Psoas muscle (tissue), 7 donors: ENCODE measurements at regions not wholly inside any gene's neighbourhood (a gene's known extent, or its start where the extent isn't known, plus 50 kb on each side); places are given as distances from the start of the nearest gene placed in this dataset.
A peak's percentile ranks its signal among the peaks of the same experiment; 100 is the strongest.

Source experiments
- ATAC-seq, 4 donors: fragments of 200-7000 bp; cut with Tn5 transposase; one replicate each; pipeline ENCODE4 v1.9.1; 2020; ENCODE audit warnings: moderate library complexity in 3 of 4, mild to moderate bottlenecking in 2 of 4
- DNase-seq, 2 donors: peaks; one replicate each; pipeline ENCODE4 v3.0.0-alpha.2; 2020
- H3K27ac ChIP-seq: fragments of 200-600 bp; one replicate; pipeline ENCODE4 v1.8.0; 2022
- H3K27me3 ChIP-seq, 3 donors: fragments of 200-600 bp in 1 of 3; one replicate each; pipeline versions ENCODE4 v1.6.1 to v1.8.0; 2013 to 2022; ENCODE audit warnings: low read length in 2 of 3, mild to moderate bottlenecking in 2 of 3, moderate library complexity in 1 of 3; ENCODE audit not compliant: insufficient read depth in 3 of 3
- H3K36me3 ChIP-seq, 2 donors: fragments of 200-600 bp in 1 of 2; one replicate each; pipeline versions ENCODE4 v1.6.1 to v1.8.0; 2013 to 2022; ENCODE audit warnings: low read depth in 1 of 2, mild to moderate bottlenecking in 1 of 2, moderate library complexity in 1 of 2; ENCODE audit not compliant: insufficient read depth in 1 of 2
- H3K4me1 ChIP-seq: fragments of 200-600 bp; one replicate; pipeline ENCODE4 v1.8.0; 2022
- H3K4me3 ChIP-seq: fragments of 200-600 bp; one replicate; pipeline ENCODE4 v1.8.0; 2022; ENCODE audit warnings: mild to moderate bottlenecking
- H3K9me3 ChIP-seq: fragments of 200-600 bp; one replicate; pipeline ENCODE4 v1.8.0; 2022
- whole genome bisulfite sequencing, 3 donors: extraction: QIAGEN DNeasy Blood & Tissue Kit; methylation state at CpG; one replicate each; pipeline versions ENCODE4 v1.1.6 to v1.1.7; 2013; 5-methylcytosine and 5-hydroxymethylcytosine counted together
- intact Hi-C, 2 donors: fragments of 100-400 bp; cut with DNase I; formaldehyde crosslinking; loops; one replicate each; pipeline versions ENCODE4 v1.11.0 to v1.14.2; 2022
- TF ChIP-seq, protein P1 (sequence below): fragments of 200-600 bp; IDR thresholded peaks from one replicate; pipeline ENCODE4 v1.8.0; 2022; ENCODE audit warnings: antibody characterized with exemption
- donor health status: healthy with polysubstance abuse.
- donor health status: DM: no; HTN: no; CAD: no; lungs with moderate emphysema.
- donor health status: Bipolar disorder and iron deficiency.
- donor health status: healthy.
- donor health status: DM: yes; HTN: yes; CAD: no.
- donor health status: DM: no; HTN: no; CAD: no.
- donor health status: DM: yes; HTN: yes; CAD: no.

DNA sequence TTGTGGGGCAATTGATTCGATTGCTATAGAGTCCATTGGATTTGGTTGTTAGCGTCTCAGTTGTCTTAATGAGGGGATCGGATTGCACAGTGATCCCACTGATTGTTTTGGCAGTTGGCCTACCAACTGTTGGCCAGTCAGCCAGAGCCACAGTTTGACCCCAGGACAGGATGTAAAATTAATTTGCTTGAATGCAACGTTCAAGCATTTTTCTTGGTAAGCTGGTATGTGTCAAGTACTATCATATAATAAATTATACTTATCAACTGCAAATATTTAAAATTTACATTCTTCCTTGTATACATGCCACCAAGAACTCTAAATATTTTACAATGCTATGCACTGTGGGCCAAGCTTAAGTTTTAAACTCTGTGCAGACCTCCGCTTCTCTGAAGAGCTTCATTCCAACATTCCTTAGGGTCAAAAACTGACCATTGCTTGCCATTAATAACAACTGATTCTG is 80.4 kb upstream of the OSMR start:
- intact Hi-C loops: no loop called here
- ATAC-seq (no peak), DNase-seq (no peak)
- Histone ChIP-seq H3K4me1 (no peaks in the 10 kb centered on the region), H3K9me3 (peaks cover 7% of the 10 kb centered on the region), H3K27ac (no peak overlapping the region), H3K4me3 (no peak overlapping the region), H3K36me3 (no peaks in the 10 kb centered on the region), H3K27me3 (no peaks in the 10 kb centered on the region)
- TF ChIP-seq, protein P1, sequence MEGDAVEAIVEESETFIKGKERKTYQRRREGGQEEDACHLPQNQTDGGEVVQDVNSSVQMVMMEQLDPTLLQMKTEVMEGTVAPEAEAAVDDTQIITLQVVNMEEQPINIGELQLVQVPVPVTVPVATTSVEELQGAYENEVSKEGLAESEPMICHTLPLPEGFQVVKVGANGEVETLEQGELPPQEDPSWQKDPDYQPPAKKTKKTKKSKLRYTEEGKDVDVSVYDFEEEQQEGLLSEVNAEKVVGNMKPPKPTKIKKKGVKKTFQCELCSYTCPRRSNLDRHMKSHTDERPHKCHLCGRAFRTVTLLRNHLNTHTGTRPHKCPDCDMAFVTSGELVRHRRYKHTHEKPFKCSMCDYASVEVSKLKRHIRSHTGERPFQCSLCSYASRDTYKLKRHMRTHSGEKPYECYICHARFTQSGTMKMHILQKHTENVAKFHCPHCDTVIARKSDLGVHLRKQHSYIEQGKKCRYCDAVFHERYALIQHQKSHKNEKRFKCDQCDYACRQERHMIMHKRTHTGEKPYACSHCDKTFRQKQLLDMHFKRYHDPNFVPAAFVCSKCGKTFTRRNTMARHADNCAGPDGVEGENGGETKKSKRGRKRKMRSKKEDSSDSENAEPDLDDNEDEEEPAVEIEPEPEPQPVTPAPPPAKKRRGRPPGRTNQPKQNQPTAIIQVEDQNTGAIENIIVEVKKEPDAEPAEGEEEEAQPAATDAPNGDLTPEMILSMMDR: no peak
- 40 to 45% (median 42%) methylated on average over 5 of the region's 5 CpGs for WGBS, 3 donors

DNA sequence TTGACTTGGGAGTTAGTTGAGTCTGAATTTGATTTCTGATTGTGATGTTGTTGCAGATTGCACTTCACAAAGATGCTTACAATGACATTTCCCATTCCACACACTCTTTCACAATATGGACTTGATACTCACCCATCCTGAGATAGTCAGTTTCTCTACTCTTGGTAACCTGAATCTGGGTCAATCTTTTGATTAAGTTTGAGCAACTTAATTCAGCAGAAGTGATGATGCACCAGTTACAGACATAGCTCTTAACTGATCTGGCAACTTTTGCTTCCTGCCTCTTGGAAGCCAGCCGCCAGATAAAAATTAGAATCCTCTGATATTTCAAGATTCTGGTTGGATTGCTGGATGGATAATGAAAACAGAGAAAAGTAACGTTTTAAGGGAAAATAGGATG is 79.7 kb upstream of the OSMR start:
- Histone ChIP-seq H3K4me1 (no peaks in the 10 kb centered on the region), H3K36me3 (no peaks in the 10 kb centered on the region), H3K4me3 (no peak overlapping the region), H3K9me3 (peaks cover 7% of the 10 kb centered on the region), H3K27me3 (no peaks in the 10 kb centered on the region), H3K27ac (no peak overlapping the region)
- ATAC-seq: no peak
- intact Hi-C loops: no loop called here
- no peak for DNase-seq
- TF ChIP-seq, protein P1: no peak
- WGBS, 3 donors: 80 to 91% (median 86%) methylated on average over 2 of the region's 2 CpGs

DNA sequence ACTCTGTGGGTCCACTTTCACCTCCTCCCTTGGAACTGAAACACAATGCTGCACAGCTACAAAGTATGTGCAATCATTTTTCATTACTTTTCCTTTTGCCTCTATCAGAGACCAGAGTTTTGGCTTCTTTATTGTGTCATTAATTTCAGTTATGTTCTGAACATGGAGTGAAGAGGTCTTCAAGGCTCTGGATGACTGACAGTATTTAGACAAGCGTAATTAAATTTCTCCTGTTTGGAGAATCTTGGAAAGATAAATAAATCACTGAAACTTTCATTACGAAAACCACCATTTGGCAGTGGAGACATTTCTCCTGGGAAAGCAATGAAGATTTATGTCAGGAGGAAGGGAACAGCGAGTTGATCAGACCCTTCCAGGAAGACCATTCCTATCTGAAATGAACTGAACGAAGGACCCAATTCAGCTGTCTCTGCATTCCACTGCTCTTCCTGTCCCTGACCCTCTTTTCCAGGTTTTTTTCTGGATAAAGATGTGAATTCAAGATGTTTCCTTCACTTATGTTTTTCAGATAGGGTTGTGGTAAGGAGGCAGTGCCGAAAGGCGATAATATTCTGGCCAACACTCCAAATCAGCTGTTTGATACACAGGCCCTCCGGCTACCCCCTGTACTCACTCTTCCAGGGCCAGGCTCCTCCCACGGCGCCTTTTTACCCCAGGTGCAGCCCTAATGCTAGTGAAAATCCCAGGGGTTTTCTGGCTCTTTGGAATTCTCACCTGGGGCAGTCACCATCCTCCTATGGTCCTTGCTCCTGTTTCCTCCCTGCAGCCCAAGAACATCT is 77.2 kb upstream of the OSMR start:
- H3K9me3 ChIP-seq: peaks cover 7% of the 10 kb centered on the region
- 54 to 59% (median 56%) methylated on average over 9 of the region's 9 CpGs for WGBS, 3 donors
- no peak overlapping the region for H3K27ac ChIP-seq
- TF ChIP-seq, protein P1: no peak
- intact Hi-C loops: no loop called here
- H3K36me3 ChIP-seq: no peaks in the 10 kb centered on the region
- DNase-seq (no peak), ATAC-seq (peak; percentile 15 to 68 (median 45))
- no peak overlapping the region for H3K4me3 ChIP-seq
- no peaks in the 10 kb centered on the region for H3K4me1 ChIP-seq
- no peaks in the 10 kb centered on the region for H3K27me3 ChIP-seq

DNA sequence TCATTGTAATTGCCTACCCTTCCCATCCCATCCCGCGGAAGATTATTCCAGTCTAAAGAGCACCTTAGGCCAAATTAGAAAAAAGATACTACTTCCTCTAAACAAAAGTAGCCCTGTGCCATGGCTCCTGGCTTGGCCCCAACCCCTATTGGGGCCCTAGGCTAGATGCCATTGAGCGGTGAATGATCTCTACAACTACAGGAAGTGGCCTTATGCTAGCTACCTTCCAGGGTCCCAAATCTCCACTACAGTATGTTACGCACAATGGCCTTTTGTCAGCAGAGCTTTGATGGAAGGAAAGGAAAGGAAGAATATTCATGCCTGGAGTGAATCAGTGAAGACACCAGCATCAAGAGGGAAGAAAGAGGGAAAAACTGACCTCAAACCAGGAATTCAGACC is 73.3 kb upstream of the OSMR start:
- intact Hi-C loops: no loop called here
- WGBS, 3 donors: 92 to 95% (median 92%) methylated on average over 4 of the region's 4 CpGs
- H3K36me3 ChIP-seq: no peaks in the 10 kb centered on the region
- no peaks in the 10 kb centered on the region for H3K4me1 ChIP-seq
- no peaks in the 10 kb centered on the region for H3K27me3 ChIP-seq
- DNase-seq (no peak), ATAC-seq (no peak)
- no peaks in the 10 kb centered on the region for H3K9me3 ChIP-seq
- no peak overlapping the region for H3K4me3 ChIP-seq
- H3K27ac ChIP-seq: no peak overlapping the region
- TF ChIP-seq, protein P1: no peak
